GM23338 (cell line): ENCODE measurements at regions not wholly inside any gene's neighbourhood (a gene's known extent, or its start where the extent isn't known, plus 50 kb on each side); places are given as distances from the start of the nearest gene placed in this dataset.

ENCODE experiments used
- ATAC-seq: fragments of 200-7000 bp; cut with Tn5 transposase; 3 replicates; pipeline ENCODE4 v1.9.1; 2020
- DNase-seq: peaks from one replicate; pipeline ENCODE4 v3.0.0-alpha.2; 2015; ENCODE audit warnings: low spot score
- H2AFZ ChIP-seq: fragments of 200-600 bp; sonication (generic); 2 replicates; pipeline ENCODE4 v1.8.0; 2016; ENCODE audit warnings: antibody characterized with exemption, mild to moderate bottlenecking, moderate library complexity
- H3F3A ChIP-seq: fragments of 200-600 bp; sonication (generic); replicated peaks from 2 replicates; pipeline ENCODE4 v1.8.0; 2017; ENCODE audit warnings: antibody characterized with exemption, mixed run types, low read depth
- H3K27ac ChIP-seq: fragments of 200-600 bp; sonication (generic); 2 replicates; pipeline ENCODE4 v1.6.1; 2016; ENCODE audit warnings: low read depth
- H3K27me3 ChIP-seq: fragments of 200-600 bp; sonication (generic); 2 replicates; pipeline ENCODE4 v1.8.0; 2016; ENCODE audit warnings: mild to moderate bottlenecking, mixed run types, moderate library complexity; ENCODE audit not compliant: insufficient read depth
- H3K36me3 ChIP-seq: fragments of 200-600 bp; sonication (generic); 2 replicates; pipeline ENCODE4 v1.8.0; 2016; ENCODE audit warnings: mild to moderate bottlenecking; ENCODE audit not compliant: insufficient read depth
- H3K4me1 ChIP-seq: fragments of 200-600 bp; sonication (generic); 2 replicates; pipeline ENCODE4 v1.8.0; 2016; ENCODE audit warnings: mild to moderate bottlenecking, moderate library complexity; ENCODE audit not compliant: insufficient read depth
- H3K4me2 ChIP-seq: fragments of 200-600 bp; sonication (generic); 2 replicates; pipeline ENCODE4 v1.7.1; 2017; ENCODE audit warnings: mixed run types
- H3K4me3 ChIP-seq: fragments of 200-600 bp; sonication (generic); 2 replicates; pipeline ENCODE4 v1.6.1; 2016; ENCODE audit warnings: mixed run types
- H3K79me2 ChIP-seq: fragments of 200-600 bp; sonication (generic); replicated peaks from 2 replicates; pipeline ENCODE4 v1.8.0; 2017; ENCODE audit warnings: mild to moderate bottlenecking; ENCODE audit not compliant: insufficient read depth
- H3K9me2 ChIP-seq: fragments of 200-600 bp; sonication (generic); 2 replicates; pipeline ENCODE4 v1.8.0; 2017; ENCODE audit not compliant: insufficient read depth
- H4K20me1 ChIP-seq: fragments of 200-600 bp; sonication (generic); replicated peaks from 2 replicates; pipeline ENCODE4 v1.8.0; 2017; ENCODE audit warnings: mild to moderate bottlenecking; ENCODE audit not compliant: insufficient read depth
- H3K27ac Mint-ChIP-seq: 2 replicates; pipeline ENCODE4 v1.8.0; 2020; ENCODE audit warnings: inconsistent platforms, mild to moderate bottlenecking, moderate library complexity, mixed read lengths
- H3K27me3 Mint-ChIP-seq: 3 replicates; pipeline ENCODE4 v1.8.0; 2022; ENCODE audit warnings: low read depth, mild to moderate bottlenecking, moderate library complexity, mixed read lengths, inconsistent platforms; ENCODE audit not compliant: insufficient read depth, poor library complexity
- H3K36me3 Mint-ChIP-seq: 3 replicates; pipeline ENCODE4 v1.8.0; 2021; ENCODE audit warnings: low read depth, mild to moderate bottlenecking, inconsistent platforms, moderate library complexity, mixed read lengths
- H3K4me1 Mint-ChIP-seq: 3 replicates; pipeline ENCODE4 v1.8.0; 2020; ENCODE audit warnings: mild to moderate bottlenecking, inconsistent platforms, mixed read lengths
- H3K4me3 Mint-ChIP-seq: 3 replicates; pipeline ENCODE4 v1.8.0; 2021; ENCODE audit warnings: moderate library complexity, mild to moderate bottlenecking, inconsistent platforms, mixed read lengths
- H3K9me3 Mint-ChIP-seq: 3 replicates; pipeline ENCODE4 v1.8.0; 2020; ENCODE audit warnings: moderate library complexity, mild to moderate bottlenecking, inconsistent platforms, mixed read lengths
- EZH2 ChIP-seq: fragments of 200-600 bp; sonication (generic); IDR thresholded peaks from one replicate; pipeline ENCODE4 v1.8.0; 2017; ENCODE audit warnings: antibody characterized with exemption, mild to moderate bottlenecking, low read depth; ENCODE audit not compliant: unreplicated experiment
- EZH2phosphoT487 ChIP-seq: fragments of 200-600 bp; sonication (generic); IDR thresholded peaks from one replicate; pipeline ENCODE4 v1.8.1; 2018; ENCODE audit warnings: antibody characterized with exemption; ENCODE audit not compliant: unreplicated experiment
- JUNB ChIP-seq: IDR thresholded peaks from one replicate; pipeline ENCODE4 v1.6.1; 2016; ENCODE audit warnings: antibody characterized with exemption; ENCODE audit not compliant: unreplicated experiment
- NANOG ChIP-seq: IDR thresholded peaks from 2 replicates; pipeline ENCODE4 v1.6.1; 2016; ENCODE audit warnings: antibody characterized with exemption, borderline replicate concordance
- POLR2AphosphoS5 ChIP-seq: IDR thresholded peaks from 2 replicates; pipeline ENCODE4 v1.6.1; 2016; ENCODE audit warnings: antibody characterized with exemption, low read depth
- REST ChIP-seq: IDR thresholded peaks from one replicate; pipeline ENCODE4 v1.6.1; 2018; ENCODE audit warnings: antibody characterized with exemption; ENCODE audit not compliant: unreplicated experiment
- ZNF114 ChIP-seq: fragments of 250-450 bp; sonication (Bioruptor Pico); IDR thresholded peaks from 2 replicates; pipeline ENCODE4 v1.5.0; 2020; ENCODE audit warnings: mild to moderate bottlenecking, moderate library complexity
- ZNF331 ChIP-seq: fragments of 250-450 bp; sonication (Bioruptor Pico); IDR thresholded peaks from 2 replicates; pipeline ENCODE4 v1.5.0; 2020; ENCODE audit warnings: low read depth, mild to moderate bottlenecking, moderate library complexity
- TF ChIP-seq, protein P1 (sequence below), 2 experiments: fragments of 200-600 bp in 1 of 2; sonication (generic) in 1 of 2; conservative IDR thresholded peaks; 2 replicates each; pipeline versions ENCODE4 v1.5.1 to v1.6.1; 2016 to 2017; ENCODE audit warnings: antibody characterized with exemption in 2 of 2, low read depth in 2 of 2, mild to moderate bottlenecking in 2 of 2, moderate library complexity in 1 of 2
- TF ChIP-seq, protein P2 (sequence below): fragments of 250-450 bp; sonication (Bioruptor Pico); IDR thresholded peaks from 2 replicates; pipeline ENCODE4 v1.5.0; 2020; ENCODE audit warnings: mild to moderate bottlenecking, moderate library complexity
- TF ChIP-seq, protein P3 (sequence below): IDR thresholded peaks from 2 replicates; pipeline ENCODE4 v1.6.1; 2016; ENCODE audit warnings: antibody characterized with exemption

- Histone ChIP-seq H2AFZ (no peak overlapping the region), H3K79me2 (no peaks in the 10 kb centered on the region), H3K4me3 (no peak overlapping the region), H4K20me1 (no peaks in the 10 kb centered on the region), H3K4me2 (no peak overlapping the region), H3K36me3 (no peaks in the 10 kb centered on the region), H3K27ac (no peak overlapping the region), H3K4me1 (peaks cover 5% of the 10 kb centered on the region; the same call in 1 of the 2 replicates), H3K27me3 (no peaks in the 10 kb centered on the region), H3K9me2 (peaks cover 7% of the 10 kb centered on the region), H3F3A (no peaks in the 10 kb centered on the region)
- H3K9me3 Mint-ChIP-seq, result no peaks in the 10 kb centered on the region
- H3K4me1 Mint-ChIP-seq, result peaks cover 8% of the 10 kb centered on the region
- no peak overlapping the region for H3K27ac Mint-ChIP-seq
- DNase-seq (no peak), ATAC-seq (no peak)
- no peaks in the 10 kb centered on the region for H3K36me3 Mint-ChIP-seq
- H3K27me3 Mint-ChIP-seq, result peaks cover 2% of the 10 kb centered on the region
- H3K4me3 Mint-ChIP-seq, result no peak overlapping the region
- TF ChIP-seq, protein P1, sequence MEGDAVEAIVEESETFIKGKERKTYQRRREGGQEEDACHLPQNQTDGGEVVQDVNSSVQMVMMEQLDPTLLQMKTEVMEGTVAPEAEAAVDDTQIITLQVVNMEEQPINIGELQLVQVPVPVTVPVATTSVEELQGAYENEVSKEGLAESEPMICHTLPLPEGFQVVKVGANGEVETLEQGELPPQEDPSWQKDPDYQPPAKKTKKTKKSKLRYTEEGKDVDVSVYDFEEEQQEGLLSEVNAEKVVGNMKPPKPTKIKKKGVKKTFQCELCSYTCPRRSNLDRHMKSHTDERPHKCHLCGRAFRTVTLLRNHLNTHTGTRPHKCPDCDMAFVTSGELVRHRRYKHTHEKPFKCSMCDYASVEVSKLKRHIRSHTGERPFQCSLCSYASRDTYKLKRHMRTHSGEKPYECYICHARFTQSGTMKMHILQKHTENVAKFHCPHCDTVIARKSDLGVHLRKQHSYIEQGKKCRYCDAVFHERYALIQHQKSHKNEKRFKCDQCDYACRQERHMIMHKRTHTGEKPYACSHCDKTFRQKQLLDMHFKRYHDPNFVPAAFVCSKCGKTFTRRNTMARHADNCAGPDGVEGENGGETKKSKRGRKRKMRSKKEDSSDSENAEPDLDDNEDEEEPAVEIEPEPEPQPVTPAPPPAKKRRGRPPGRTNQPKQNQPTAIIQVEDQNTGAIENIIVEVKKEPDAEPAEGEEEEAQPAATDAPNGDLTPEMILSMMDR (conservative IDR thresholded peaks at IDR 0.05; ENCODE audit: low read depth in 2 of 2), result no peak
- TF ChIP-seq ZNF331 (no peak), REST (no peak), EZH2 (no peak), POLR2AphosphoS5 (no peak), ZNF114 (no peak), JUNB (no peak), NANOG (no peak), EZH2phosphoT487 (no peak)
- TF ChIP-seq, protein P2, sequence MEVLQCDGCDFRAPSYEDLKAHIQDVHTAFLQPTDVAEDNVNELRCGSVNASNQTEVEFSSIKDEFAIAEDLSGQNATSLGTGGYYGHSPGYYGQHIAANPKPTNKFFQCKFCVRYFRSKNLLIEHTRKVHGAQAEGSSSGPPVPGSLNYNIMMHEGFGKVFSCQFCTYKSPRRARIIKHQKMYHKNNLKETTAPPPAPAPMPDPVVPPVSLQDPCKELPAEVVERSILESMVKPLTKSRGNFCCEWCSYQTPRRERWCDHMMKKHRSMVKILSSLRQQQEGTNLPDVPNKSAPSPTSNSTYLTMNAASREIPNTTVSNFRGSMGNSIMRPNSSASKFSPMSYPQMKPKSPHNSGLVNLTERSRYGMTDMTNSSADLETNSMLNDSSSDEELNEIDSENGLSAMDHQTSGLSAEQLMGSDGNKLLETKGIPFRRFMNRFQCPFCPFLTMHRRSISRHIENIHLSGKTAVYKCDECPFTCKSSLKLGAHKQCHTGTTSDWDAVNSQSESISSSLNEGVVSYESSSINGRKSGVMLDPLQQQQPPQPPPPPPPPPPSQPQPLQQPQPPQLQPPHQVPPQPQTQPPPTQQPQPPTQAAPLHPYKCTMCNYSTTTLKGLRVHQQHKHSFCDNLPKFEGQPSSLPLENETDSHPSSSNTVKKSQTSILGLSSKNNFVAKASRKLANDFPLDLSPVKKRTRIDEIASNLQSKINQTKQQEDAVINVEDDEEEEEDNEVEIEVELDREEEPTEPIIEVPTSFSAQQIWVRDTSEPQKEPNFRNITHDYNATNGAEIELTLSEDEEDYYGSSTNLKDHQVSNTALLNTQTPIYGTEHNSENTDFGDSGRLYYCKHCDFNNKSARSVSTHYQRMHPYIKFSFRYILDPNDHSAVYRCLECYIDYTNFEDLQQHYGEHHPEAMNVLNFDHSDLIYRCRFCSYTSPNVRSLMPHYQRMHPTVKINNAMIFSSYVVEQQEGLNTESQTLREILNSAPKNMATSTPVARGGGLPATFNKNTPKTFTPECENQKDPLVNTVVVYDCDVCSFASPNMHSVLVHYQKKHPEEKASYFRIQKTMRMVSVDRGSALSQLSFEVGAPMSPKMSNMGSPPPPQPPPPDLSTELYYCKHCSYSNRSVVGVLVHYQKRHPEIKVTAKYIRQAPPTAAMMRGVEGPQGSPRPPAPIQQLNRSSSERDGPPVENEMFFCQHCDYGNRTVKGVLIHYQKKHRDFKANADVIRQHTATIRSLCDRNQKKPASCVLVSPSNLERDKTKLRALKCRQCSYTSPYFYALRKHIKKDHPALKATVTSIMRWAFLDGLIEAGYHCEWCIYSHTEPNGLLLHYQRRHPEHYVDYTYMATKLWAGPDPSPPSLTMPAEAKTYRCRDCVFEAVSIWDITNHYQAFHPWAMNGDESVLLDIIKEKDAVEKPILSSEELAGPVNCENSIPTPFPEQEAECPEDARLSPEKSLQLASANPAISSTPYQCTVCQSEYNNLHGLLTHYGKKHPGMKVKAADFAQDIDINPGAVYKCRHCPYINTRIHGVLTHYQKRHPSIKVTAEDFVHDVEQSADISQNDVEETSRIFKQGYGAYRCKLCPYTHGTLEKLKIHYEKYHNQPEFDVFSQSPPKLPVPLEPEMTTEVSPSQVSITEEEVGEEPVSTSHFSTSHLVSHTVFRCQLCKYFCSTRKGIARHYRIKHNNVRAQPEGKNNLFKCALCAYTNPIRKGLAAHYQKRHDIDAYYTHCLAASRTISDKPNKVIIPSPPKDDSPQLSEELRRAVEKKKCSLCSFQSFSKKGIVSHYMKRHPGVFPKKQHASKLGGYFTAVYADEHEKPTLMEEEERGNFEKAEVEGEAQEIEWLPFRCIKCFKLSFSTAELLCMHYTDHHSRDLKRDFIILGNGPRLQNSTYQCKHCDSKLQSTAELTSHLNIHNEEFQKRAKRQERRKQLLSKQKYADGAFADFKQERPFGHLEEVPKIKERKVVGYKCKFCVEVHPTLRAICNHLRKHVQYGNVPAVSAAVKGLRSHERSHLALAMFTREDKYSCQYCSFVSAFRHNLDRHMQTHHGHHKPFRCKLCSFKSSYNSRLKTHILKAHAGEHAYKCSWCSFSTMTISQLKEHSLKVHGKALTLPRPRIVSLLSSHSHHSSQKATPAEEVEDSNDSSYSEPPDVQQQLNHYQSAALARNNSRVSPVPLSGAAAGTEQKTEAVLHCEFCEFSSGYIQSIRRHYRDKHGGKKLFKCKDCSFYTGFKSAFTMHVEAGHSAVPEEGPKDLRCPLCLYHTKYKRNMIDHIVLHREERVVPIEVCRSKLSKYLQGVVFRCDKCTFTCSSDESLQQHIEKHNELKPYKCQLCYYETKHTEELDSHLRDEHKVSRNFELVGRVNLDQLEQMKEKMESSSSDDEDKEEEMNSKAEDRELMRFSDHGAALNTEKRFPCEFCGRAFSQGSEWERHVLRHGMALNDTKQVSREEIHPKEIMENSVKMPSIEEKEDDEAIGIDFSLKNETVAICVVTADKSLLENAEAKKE (CRISPR knock-in tag), result no peak
- TF ChIP-seq, protein P3, sequence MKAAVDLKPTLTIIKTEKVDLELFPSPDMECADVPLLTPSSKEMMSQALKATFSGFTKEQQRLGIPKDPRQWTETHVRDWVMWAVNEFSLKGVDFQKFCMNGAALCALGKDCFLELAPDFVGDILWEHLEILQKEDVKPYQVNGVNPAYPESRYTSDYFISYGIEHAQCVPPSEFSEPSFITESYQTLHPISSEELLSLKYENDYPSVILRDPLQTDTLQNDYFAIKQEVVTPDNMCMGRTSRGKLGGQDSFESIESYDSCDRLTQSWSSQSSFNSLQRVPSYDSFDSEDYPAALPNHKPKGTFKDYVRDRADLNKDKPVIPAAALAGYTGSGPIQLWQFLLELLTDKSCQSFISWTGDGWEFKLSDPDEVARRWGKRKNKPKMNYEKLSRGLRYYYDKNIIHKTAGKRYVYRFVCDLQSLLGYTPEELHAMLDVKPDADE, result no peak
Measured at GRCh38 chr2:144032566-144032965, 487.4 kb downstream of the ZEB2 start.
